Thyroid gland (tissue), 4 donors: ENCODE measurements at regions not wholly inside any gene's neighbourhood (a gene's known extent, or its start where the extent isn't known, plus 50 kb on each side); places are given as distances from the start of the nearest gene placed in this dataset.

Experiments
- CTCF ChIP-seq, 6 experiments: fragments of 200-600 bp in 3 of 6; fragments of 450-650 bp in 3 of 6; sonication (generic) in 3 of 6; IDR thresholded peaks; one replicate each; pipeline ENCODE4 v1.5.1; 2016 to 2019; ENCODE audit warnings: antibody characterized with exemption in 6 of 6, mild to moderate bottlenecking in 2 of 6, inconsistent platforms in 1 of 6, moderate library complexity in 1 of 6
- POLR2A ChIP-seq, 2 donors: fragments of 450-650 bp; IDR thresholded peaks; one replicate each; pipeline ENCODE4 v1.6.1; 2017; ENCODE audit warnings: antibody characterized with exemption in 2 of 2, mild to moderate bottlenecking in 2 of 2, moderate library complexity in 1 of 2

GRCh38 chr2:143957321-143957720 lies 562.6 kb downstream of the ZEB2 start:
- TF ChIP-seq POLR2A (IDR thresholded peaks at IDR 0.05) (no peak), CTCF (IDR thresholded peaks at IDR 0.05) (no peak)
